Osteoblast (primary cell): ENCODE measurements at regions not wholly inside any gene's neighbourhood (a gene's known extent, or its start where the extent isn't known, plus 50 kb on each side); places are given as distances from the start of the nearest gene placed in this dataset.

Source experiments
- DNase-seq: peaks from one replicate; pipeline ENCODE4 v3.0.0; 2011; ENCODE audit warnings: low spot score, mixed read lengths; ENCODE audit not compliant: insufficient read length; ENCODE audit errors: missing footprints
- H2AFZ ChIP-seq: 2 replicates; pipeline ENCODE4 v1.6.0; 2011; ENCODE audit warnings: mild to moderate bottlenecking, low read length
- H3K27ac ChIP-seq: 2 replicates; pipeline ENCODE4 v1.5.1; 2011; ENCODE audit warnings: mild to moderate bottlenecking, low read depth, low read length, moderate library complexity
- H3K27me3 ChIP-seq: 2 replicates; pipeline ENCODE4 v1.6.0; 2012; ENCODE audit warnings: mild to moderate bottlenecking, control low read depth, inconsistent platforms, low read length, moderate library complexity; ENCODE audit not compliant: insufficient read depth
- H3K36me3 ChIP-seq: 2 replicates; pipeline ENCODE4 v1.5.1; 2011; ENCODE audit warnings: mild to moderate bottlenecking, low read length, control low read depth, moderate library complexity; ENCODE audit not compliant: insufficient read depth
- H3K4me1 ChIP-seq: 2 replicates; pipeline ENCODE4 v1.5.1; 2011; ENCODE audit warnings: mild to moderate bottlenecking, low read length, control low read depth, moderate library complexity; ENCODE audit not compliant: insufficient read depth
- H3K4me2 ChIP-seq: 2 replicates; pipeline ENCODE4 v1.6.0; 2011; ENCODE audit warnings: mild to moderate bottlenecking, low read length; ENCODE audit not compliant: insufficient read depth
- H3K4me3 ChIP-seq: fragments of 200-600 bp; sonication (generic); 3 replicates; pipeline ENCODE4 v1.5.1; 2012; ENCODE audit warnings: mild to moderate bottlenecking, low read length, inconsistent platforms; ENCODE audit not compliant: insufficient read depth
- H3K79me2 ChIP-seq: 2 replicates; pipeline ENCODE4 v1.6.0; 2012; ENCODE audit warnings: mild to moderate bottlenecking, low read length, control low read depth, inconsistent platforms; ENCODE audit not compliant: insufficient read depth
- H3K9me3 ChIP-seq: 2 replicates; pipeline ENCODE4 v1.5.1; 2011; ENCODE audit warnings: low read depth, low read length, control low read depth
- H4K20me1 ChIP-seq: 2 replicates; pipeline ENCODE4 v1.6.0; 2012; ENCODE audit warnings: mild to moderate bottlenecking, low read length, control low read depth; ENCODE audit not compliant: insufficient read depth
- CTCF ChIP-seq: IDR thresholded peaks from 2 replicates; pipeline ENCODE4 v1.5.1; 2011; ENCODE audit warnings: mild to moderate bottlenecking, low read depth, low read length, moderate library complexity; ENCODE audit errors: extremely low read depth

GRCh38 chr7:35516498-35516897 lies 178.4 kb downstream of the HERPUD2 start:
- Histone ChIP-seq H4K20me1 (no peaks in the 10 kb centered on the region), H3K4me2 (no peak overlapping the region), H3K9me3 (no peaks in the 10 kb centered on the region), H3K27me3 (peaks cover 15% of the 10 kb centered on the region), H3K79me2 (no peaks in the 10 kb centered on the region), H3K4me3 (no peak overlapping the region), H3K27ac (no peak overlapping the region), H3K4me1 (no peaks in the 10 kb centered on the region), H2AFZ (no peak overlapping the region), H3K36me3 (no peaks in the 10 kb centered on the region)
- DNase-seq: no peak
- no peak for TF ChIP-seq CTCF

GRCh38 chr7:35513828-35514227 lies 181.1 kb downstream of the HERPUD2 start:
- no peaks in the 10 kb centered on the region for H3K9me3 ChIP-seq
- H4K20me1 ChIP-seq: no peaks in the 10 kb centered on the region
- H3K27me3 ChIP-seq: peaks cover 9% of the 10 kb centered on the region
- H2AFZ ChIP-seq: no peak overlapping the region
- no peak overlapping the region for H3K4me3 ChIP-seq
- no peaks in the 10 kb centered on the region for H3K4me1 ChIP-seq
- H3K4me2 ChIP-seq: no peak overlapping the region
- no peaks in the 10 kb centered on the region for H3K36me3 ChIP-seq
- H3K27ac ChIP-seq: no peak overlapping the region
- H3K79me2 ChIP-seq: no peaks in the 10 kb centered on the region
- TF ChIP-seq CTCF: no peak
- DNase-seq: no peak

- Histone ChIP-seq H3K9me3 (no peaks in the 10 kb centered on the region), H2AFZ (no peak overlapping the region), H3K4me3 (no peak overlapping the region), H3K79me2 (no peaks in the 10 kb centered on the region), H3K27me3 (peaks cover 9% of the 10 kb centered on the region), H3K4me2 (no peak overlapping the region), H3K4me1 (no peaks in the 10 kb centered on the region), H3K36me3 (no peaks in the 10 kb centered on the region), H3K27ac (no peak overlapping the region), H4K20me1 (no peaks in the 10 kb centered on the region)
- DNase-seq: no peak
- no peak for TF ChIP-seq CTCF
These were observed 181.7 kb downstream of the HERPUD2 start for GRCh38 chr7:35513195-35513594.

- Histone ChIP-seq H3K4me2 (no peak overlapping the region), H4K20me1 (no peaks in the 10 kb centered on the region), H3K79me2 (no peaks in the 10 kb centered on the region), H3K27me3 (peaks cover 8% of the 10 kb centered on the region), H3K36me3 (no peaks in the 10 kb centered on the region), H2AFZ (no peak overlapping the region), H3K4me3 (no peak overlapping the region), H3K9me3 (no peaks in the 10 kb centered on the region), H3K4me1 (no peaks in the 10 kb centered on the region), H3K27ac (no peak overlapping the region)
- no peak for DNase-seq
- no peak for TF ChIP-seq CTCF
These were observed 182.2 kb downstream of the HERPUD2 start for GRCh38 chr7:35512716-35513115.
